Stimulated activated naive CD8-positive, alpha-beta T cell treated with anti-CD3 and anti-CD28 coated beads, Interleukin-15, Interleukin-2, amounts not matched to agents 100 ng/mL and 50 ng/mL, for 24 hours (primary cell): ENCODE measurements at regions not wholly inside any gene's neighbourhood (a gene's known extent, or its start where the extent isn't known, plus 50 kb on each side); places are given as distances from the start of the nearest gene placed in this dataset.
A peak's percentile ranks its signal among the peaks of the same experiment; 100 is the strongest.

Experiments
- H3K27ac Mint-ChIP-seq: one replicate; pipeline ENCODE4 v1.8.0; 2021; ENCODE audit warnings: mild to moderate bottlenecking, mixed read lengths
- H3K27me3 Mint-ChIP-seq: one replicate; pipeline ENCODE4 v1.8.0; 2021; ENCODE audit warnings: mixed read lengths
- H3K36me3 Mint-ChIP-seq: one replicate; pipeline ENCODE4 v1.8.0; 2021; ENCODE audit warnings: low read depth, mixed read lengths
- H3K4me1 Mint-ChIP-seq: one replicate; pipeline ENCODE4 v1.8.0; 2021; ENCODE audit warnings: low read depth, mixed read lengths
- H3K4me3 Mint-ChIP-seq: one replicate; pipeline ENCODE4 v1.8.0; 2021; ENCODE audit warnings: mild to moderate bottlenecking, mixed read lengths
- H3K9me3 Mint-ChIP-seq: one replicate; pipeline ENCODE4 v1.8.0; 2021; ENCODE audit warnings: mixed read lengths

DNA sequence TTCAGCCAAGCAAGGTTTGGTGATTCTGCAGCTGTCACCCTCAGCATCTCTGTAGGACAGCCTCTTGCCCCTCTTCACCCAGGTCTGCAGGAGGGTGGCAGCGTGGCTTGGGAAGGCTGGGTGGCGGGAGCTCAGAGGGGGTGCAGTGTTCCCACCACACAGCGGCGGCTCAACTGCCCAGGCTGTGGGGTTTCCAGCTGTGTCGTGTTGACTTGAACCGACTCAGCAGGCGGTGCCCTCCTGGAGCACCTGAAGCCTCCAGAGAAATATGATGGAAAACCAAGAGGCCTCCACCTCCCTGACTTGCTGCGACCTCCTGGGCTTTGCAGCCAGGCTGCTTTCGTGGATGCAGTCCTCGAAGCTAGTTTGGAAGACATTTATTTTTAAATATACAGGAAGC, 68.0 kb upstream of the KLF6 start:
- peak overlapping the region; percentile 93 for H3K27ac Mint-ChIP-seq
- no peak overlapping the region for H3K4me3 Mint-ChIP-seq
- H3K27me3 Mint-ChIP-seq: no peaks in the 10 kb centered on the region
- H3K36me3 Mint-ChIP-seq: peaks cover 4% of the 10 kb centered on the region
- H3K9me3 Mint-ChIP-seq: no peaks in the 10 kb centered on the region
- H3K4me1 Mint-ChIP-seq: peaks cover 49% of the 10 kb centered on the region

GRCh38 chr10:3852147-3852904, 67.3 kb upstream of the KLF6 start:
- no peaks in the 10 kb centered on the region for H3K9me3 Mint-ChIP-seq
- peaks cover 53% of the 10 kb centered on the region for H3K4me1 Mint-ChIP-seq
- H3K36me3 Mint-ChIP-seq: peaks cover 4% of the 10 kb centered on the region
- H3K4me3 Mint-ChIP-seq: peak overlapping the region; percentile 65
- no peaks in the 10 kb centered on the region for H3K27me3 Mint-ChIP-seq
- peak overlapping the region; percentile 93 for H3K27ac Mint-ChIP-seq

DNA sequence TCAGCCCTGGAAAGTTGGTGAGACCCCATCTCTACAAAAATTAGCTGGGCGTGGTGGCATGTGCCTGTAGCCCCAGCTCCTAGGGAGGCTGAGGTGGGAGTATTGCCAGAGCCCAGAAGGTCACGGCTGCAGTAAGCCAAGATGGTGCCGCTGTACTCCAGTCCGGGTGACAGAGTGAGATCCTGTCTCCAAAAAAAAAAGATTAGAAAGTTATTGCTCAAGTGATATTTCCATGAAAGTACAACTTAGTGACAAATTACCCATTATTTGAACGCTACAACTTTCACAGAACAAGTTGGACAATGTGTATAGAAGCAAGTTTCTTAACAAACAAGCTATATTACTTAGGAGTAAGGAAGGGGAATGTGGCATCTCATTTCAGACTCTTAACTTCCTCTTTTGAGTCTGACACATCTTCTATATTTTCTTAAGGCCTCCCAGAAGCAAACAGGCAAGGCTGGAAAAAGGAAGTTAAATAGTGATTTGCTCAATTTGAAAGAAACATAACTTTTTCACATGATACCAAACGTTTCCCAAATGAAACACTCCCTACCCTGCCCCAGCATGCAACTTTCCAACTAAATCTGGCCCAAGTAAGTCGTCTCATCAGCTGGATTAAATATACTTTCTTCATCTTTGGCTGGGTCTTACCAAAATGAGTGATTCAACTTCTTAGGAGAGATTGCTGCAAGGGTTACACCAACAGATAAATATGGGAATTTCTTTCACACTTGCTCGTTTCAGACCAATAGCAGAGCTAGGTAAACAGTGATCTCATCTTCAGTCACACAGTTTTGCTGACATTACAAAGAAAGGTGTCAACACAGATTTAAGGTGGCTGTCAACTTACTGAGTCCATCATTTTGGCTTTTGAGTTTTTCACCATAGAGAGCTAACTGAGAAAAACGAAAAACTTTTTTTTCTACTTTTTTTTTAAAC, 66.3 kb upstream of the KLF6 start:
- peaks cover 4% of the 10 kb centered on the region for H3K36me3 Mint-ChIP-seq
- H3K27ac Mint-ChIP-seq: peak overlapping the region; percentile 93
- peaks cover 53% of the 10 kb centered on the region for H3K4me1 Mint-ChIP-seq
- peak overlapping the region; percentile 65 for H3K4me3 Mint-ChIP-seq
- no peaks in the 10 kb centered on the region for H3K27me3 Mint-ChIP-seq
- H3K9me3 Mint-ChIP-seq: no peaks in the 10 kb centered on the region

GRCh38 chr10:3848775-3849635, 64.0 kb upstream of the KLF6 start:
- H3K27me3 Mint-ChIP-seq: no peaks in the 10 kb centered on the region
- H3K4me3 Mint-ChIP-seq: no peak overlapping the region
- H3K27ac Mint-ChIP-seq: no peak overlapping the region
- peaks cover 53% of the 10 kb centered on the region for H3K4me1 Mint-ChIP-seq
- H3K36me3 Mint-ChIP-seq: peaks cover 4% of the 10 kb centered on the region
- H3K9me3 Mint-ChIP-seq: no peaks in the 10 kb centered on the region

DNA sequence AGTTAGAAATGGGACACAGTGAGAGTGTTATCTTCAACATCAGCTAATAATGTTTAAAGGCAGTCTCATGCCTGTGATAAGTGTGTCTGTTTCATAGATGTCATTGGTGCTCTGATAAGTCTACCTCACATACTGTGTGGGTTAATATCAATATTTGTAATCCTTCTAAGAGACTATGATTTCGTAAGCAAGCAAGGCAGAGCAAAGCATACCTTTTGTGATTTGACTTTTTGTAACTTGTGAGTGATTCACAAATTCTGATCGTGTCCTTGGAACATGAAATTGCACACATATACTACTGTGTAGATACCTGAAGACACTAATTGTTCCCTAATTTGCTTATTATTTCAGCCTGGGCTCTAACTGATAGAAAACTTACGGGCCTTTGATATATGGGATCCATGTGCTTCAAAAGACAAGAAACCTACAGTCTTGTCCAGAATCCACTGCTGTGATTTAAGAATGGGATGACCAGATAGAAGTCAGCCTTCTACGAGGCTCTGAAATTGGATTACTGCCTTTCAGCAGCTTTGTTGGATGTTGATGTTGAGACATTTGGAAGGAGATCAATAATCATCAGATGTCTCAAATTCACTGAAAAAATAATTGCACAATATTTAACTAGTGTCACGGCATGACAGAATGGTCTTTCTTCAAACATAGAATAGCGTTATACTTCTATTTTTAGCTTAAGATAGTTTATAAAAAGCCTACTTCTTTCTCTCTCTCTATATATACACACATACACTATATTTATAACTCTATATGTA, 63.2 kb upstream of the KLF6 start:
- H3K27me3 Mint-ChIP-seq: no peaks in the 10 kb centered on the region
- H3K9me3 Mint-ChIP-seq: no peaks in the 10 kb centered on the region
- peaks cover 4% of the 10 kb centered on the region for H3K36me3 Mint-ChIP-seq
- H3K4me1 Mint-ChIP-seq: peaks cover 48% of the 10 kb centered on the region
- H3K27ac Mint-ChIP-seq: peak overlapping the region; percentile 45
- H3K4me3 Mint-ChIP-seq: no peak overlapping the region

DNA sequence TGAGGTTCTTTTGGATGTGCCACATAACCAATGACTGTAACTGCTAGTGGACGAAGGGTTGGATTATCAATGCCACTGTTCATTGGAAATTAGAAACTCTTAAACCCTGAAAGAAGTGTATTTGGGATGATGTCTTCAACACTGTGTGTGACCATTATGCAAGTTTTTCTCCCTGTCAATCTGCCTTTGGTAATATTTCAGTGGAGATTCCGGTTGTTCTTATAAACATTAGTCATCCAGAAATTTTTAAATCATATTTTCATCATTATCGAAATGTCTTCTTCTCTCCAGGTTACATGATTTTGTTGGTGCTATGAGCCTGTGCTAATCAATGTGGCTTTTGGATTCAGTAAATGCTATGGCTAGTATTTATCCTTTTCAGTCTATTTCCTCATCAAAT, 61.7 kb upstream of the KLF6 start:
- peaks cover 4% of the 10 kb centered on the region for H3K36me3 Mint-ChIP-seq
- H3K9me3 Mint-ChIP-seq: no peaks in the 10 kb centered on the region
- H3K4me3 Mint-ChIP-seq: no peak overlapping the region
- H3K27ac Mint-ChIP-seq: no peak overlapping the region
- peaks cover 33% of the 10 kb centered on the region for H3K4me1 Mint-ChIP-seq
- H3K27me3 Mint-ChIP-seq: no peaks in the 10 kb centered on the region

DNA sequence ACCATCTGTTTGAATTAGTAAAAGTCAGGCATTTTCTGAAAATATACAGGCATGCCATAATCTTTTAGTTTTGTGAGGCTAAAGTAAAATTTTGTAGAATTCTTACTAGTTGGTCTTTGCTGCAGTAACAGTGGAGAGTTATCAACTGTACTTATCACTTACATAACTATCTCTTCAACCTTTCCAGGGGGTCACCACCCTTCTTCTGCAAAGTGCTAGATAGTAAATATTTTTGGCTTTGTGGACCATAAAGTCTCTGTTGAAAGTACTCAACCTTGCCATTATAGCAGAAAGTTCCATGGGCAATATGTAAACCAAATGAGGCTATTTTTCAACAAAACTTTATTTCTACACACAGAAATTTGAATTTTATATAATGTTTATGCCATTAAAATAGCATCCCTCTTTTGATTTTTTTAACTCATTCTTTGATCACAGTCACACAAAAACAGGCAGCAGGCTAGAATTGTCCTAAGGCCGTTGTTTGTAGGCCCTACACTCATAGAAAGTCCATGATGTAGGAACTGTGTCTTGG, 59.5 kb upstream of the KLF6 start:
- Mint-ChIP-seq H3K27ac (no peak overlapping the region), H3K4me3 (no peak overlapping the region), H3K36me3 (no peaks in the 10 kb centered on the region), H3K4me1 (peaks cover 13% of the 10 kb centered on the region), H3K9me3 (no peaks in the 10 kb centered on the region), H3K27me3 (no peaks in the 10 kb centered on the region)

GRCh38 chr10:3838460-3839437, 53.7 kb upstream of the KLF6 start:
- Mint-ChIP-seq H3K27ac (peak overlapping the region; percentile 60), H3K9me3 (no peaks in the 10 kb centered on the region), H3K27me3 (no peaks in the 10 kb centered on the region), H3K4me1 (peaks cover 38% of the 10 kb centered on the region), H3K36me3 (no peaks in the 10 kb centered on the region), H3K4me3 (no peak overlapping the region)

GRCh38 chr10:3837647-3838459, 52.8 kb upstream of the KLF6 start:
- H3K4me1 Mint-ChIP-seq: peaks cover 42% of the 10 kb centered on the region
- peak overlapping the region; percentile 60 for H3K27ac Mint-ChIP-seq
- no peaks in the 10 kb centered on the region for H3K9me3 Mint-ChIP-seq
- no peaks in the 10 kb centered on the region for H3K27me3 Mint-ChIP-seq
- no peak overlapping the region for H3K4me3 Mint-ChIP-seq
- H3K36me3 Mint-ChIP-seq: no peaks in the 10 kb centered on the region

DNA sequence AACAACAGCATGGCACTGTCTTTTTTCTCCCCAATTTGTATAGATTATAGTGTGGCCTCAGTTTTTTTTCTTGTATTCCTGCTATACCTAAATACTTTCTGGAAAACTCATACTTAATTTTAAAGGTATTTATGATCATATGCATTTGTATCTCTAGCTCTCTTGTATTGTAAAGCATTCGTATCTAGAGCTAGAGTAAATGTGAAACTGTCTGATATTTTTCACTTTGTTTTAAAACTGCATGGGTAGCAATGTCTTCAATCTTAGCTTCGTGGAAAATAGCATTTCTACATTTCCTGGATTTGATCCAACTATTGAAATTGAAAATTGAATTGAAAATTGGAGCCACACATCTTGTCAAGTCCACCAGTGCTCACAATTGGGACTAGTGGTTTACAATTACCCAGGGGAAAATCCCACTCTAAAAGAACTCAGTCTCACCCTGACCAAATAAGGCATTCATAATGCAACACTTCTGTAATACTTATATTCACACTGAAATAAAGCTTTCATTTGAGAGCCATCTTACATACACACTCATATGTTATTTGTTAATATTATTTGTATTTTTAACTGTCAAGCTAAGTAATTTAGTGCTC, 51.3 kb upstream of the KLF6 start:
- H3K27me3 Mint-ChIP-seq: no peaks in the 10 kb centered on the region
- peaks cover 56% of the 10 kb centered on the region for H3K4me1 Mint-ChIP-seq
- H3K4me3 Mint-ChIP-seq: peak overlapping the region; percentile 49
- H3K9me3 Mint-ChIP-seq: no peaks in the 10 kb centered on the region
- H3K36me3 Mint-ChIP-seq: no peaks in the 10 kb centered on the region
- peak overlapping the region; percentile 69 for H3K27ac Mint-ChIP-seq

GRCh38 chr10:3835770-3836169, 50.8 kb upstream of the KLF6 start:
- Mint-ChIP-seq H3K27me3 (no peaks in the 10 kb centered on the region), H3K9me3 (no peaks in the 10 kb centered on the region), H3K4me3 (peak overlapping the region; percentile 49), H3K36me3 (no peaks in the 10 kb centered on the region), H3K4me1 (peaks cover 59% of the 10 kb centered on the region), H3K27ac (peak overlapping the region; percentile 69)

GRCh38 chr10:3834947-3835346, 49.9 kb upstream of the KLF6 start:
- H3K36me3 Mint-ChIP-seq: no peaks in the 10 kb centered on the region
- no peaks in the 10 kb centered on the region for H3K27me3 Mint-ChIP-seq
- no peak overlapping the region for H3K4me3 Mint-ChIP-seq
- peaks cover 62% of the 10 kb centered on the region for H3K4me1 Mint-ChIP-seq
- no peaks in the 10 kb centered on the region for H3K9me3 Mint-ChIP-seq
- no peak overlapping the region for H3K27ac Mint-ChIP-seq
